OCI-LY1 (cell line): ENCODE measurements at regions not wholly inside any gene's neighbourhood (a gene's known extent, or its start where the extent isn't known, plus 50 kb on each side); places are given as distances from the start of the nearest gene placed in this dataset.

ENCODE experiments used
- H2AFZ ChIP-seq: fragments of 200-600 bp; sonication (generic), shearing (Covaris generic); 2 replicates; pipeline ENCODE4 v1.6.0; 2014; ENCODE audit warnings: antibody characterized with exemption, mild to moderate bottlenecking, low read length
- H3F3A ChIP-seq: fragments of 200-600 bp; sonication (generic), shearing (Covaris generic); 2 replicates; pipeline ENCODE4 v1.6.0; 2014; ENCODE audit warnings: mild to moderate bottlenecking, antibody characterized with exemption, low read length, moderate library complexity; ENCODE audit not compliant: insufficient read depth
- H3K27ac ChIP-seq: fragments of 200-600 bp; sonication (generic); 2 replicates; pipeline ENCODE4 v1.5.1; 2014; ENCODE audit warnings: low read length, mixed run types, mild to moderate bottlenecking, low read depth; ENCODE audit not compliant: poor library complexity, severe bottlenecking
- H3K27me3 ChIP-seq: fragments of 200-600 bp; sonication (generic); 2 replicates; pipeline ENCODE4 v1.6.0; 2014; ENCODE audit warnings: antibody characterized with exemption, mild to moderate bottlenecking, low read length, moderate library complexity; ENCODE audit not compliant: insufficient read depth
- H3K36me3 ChIP-seq: fragments of 200-600 bp; sonication (generic); 2 replicates; pipeline ENCODE4 v1.6.1; 2014; ENCODE audit warnings: mild to moderate bottlenecking, antibody characterized with exemption, low read length, moderate library complexity, mixed read lengths; ENCODE audit not compliant: insufficient read depth
- H3K4me1 ChIP-seq: fragments of 200-600 bp; sonication (generic); 2 replicates; pipeline ENCODE4 v1.5.1; 2014; ENCODE audit warnings: mild to moderate bottlenecking, low read length, moderate library complexity; ENCODE audit not compliant: insufficient read depth, severe bottlenecking
- H3K4me2 ChIP-seq: fragments of 200-600 bp; sonication (generic), shearing (Covaris generic); 2 replicates; pipeline ENCODE4 v1.6.1; 2014; ENCODE audit warnings: low read length
- H3K4me3 ChIP-seq: fragments of 200-600 bp; sonication (generic); 2 replicates; pipeline ENCODE4 v1.5.1; 2014; ENCODE audit warnings: low read length, low read depth, mild to moderate bottlenecking, mixed read lengths; ENCODE audit not compliant: poor library complexity, severe bottlenecking
- H3K79me2 ChIP-seq: fragments of 200-600 bp; shearing (Covaris generic); 2 replicates; pipeline ENCODE4 v1.6.1; 2016; ENCODE audit warnings: mixed run types, low read length, mixed read lengths; ENCODE audit not compliant: insufficient read depth
- H3K9ac ChIP-seq: fragments of 200-600 bp; sonication (generic), shearing (Covaris generic); 2 replicates; pipeline ENCODE4 v1.6.1; 2014; ENCODE audit warnings: mild to moderate bottlenecking, low read length, mixed read lengths
- H3K9me2 ChIP-seq: fragments of 200-600 bp; sonication (generic), shearing (Covaris generic); 2 replicates; pipeline ENCODE4 v1.6.1; 2014; ENCODE audit warnings: low read depth, mild to moderate bottlenecking, low read length, mixed read lengths
- H3K9me3 ChIP-seq: fragments of 200-600 bp; shearing (Covaris generic); 2 replicates; pipeline ENCODE4 v1.6.1; 2014; ENCODE audit warnings: low read length, mixed read lengths
- H4K20me1 ChIP-seq: fragments of 200-600 bp; sonication (generic), shearing (Covaris generic); 2 replicates; pipeline ENCODE4 v1.6.0; 2016; ENCODE audit warnings: mild to moderate bottlenecking, low read length; ENCODE audit not compliant: insufficient read depth
- EZH2 ChIP-seq: fragments of 200-600 bp; sonication (generic), shearing (Covaris generic); IDR thresholded peaks from 2 replicates; pipeline ENCODE4 v1.8.0; 2017; ENCODE audit warnings: borderline replicate concordance, mixed run types, mild to moderate bottlenecking, antibody characterized with exemption, low read length, moderate library complexity, mixed read lengths
- TF ChIP-seq, protein P1 (sequence below): fragments of 200-600 bp; sonication (generic), shearing (Covaris generic); IDR thresholded peaks from 2 replicates; pipeline ENCODE4 v1.5.1; 2017; ENCODE audit warnings: mild to moderate bottlenecking, antibody characterized with exemption, low read length, moderate library complexity, mixed read lengths

GRCh38 chr15:38190501-38190900 lies 62.1 kb upstream of the SPRED1 start:
- TF ChIP-seq EZH2: no peak
- TF ChIP-seq, protein P1, sequence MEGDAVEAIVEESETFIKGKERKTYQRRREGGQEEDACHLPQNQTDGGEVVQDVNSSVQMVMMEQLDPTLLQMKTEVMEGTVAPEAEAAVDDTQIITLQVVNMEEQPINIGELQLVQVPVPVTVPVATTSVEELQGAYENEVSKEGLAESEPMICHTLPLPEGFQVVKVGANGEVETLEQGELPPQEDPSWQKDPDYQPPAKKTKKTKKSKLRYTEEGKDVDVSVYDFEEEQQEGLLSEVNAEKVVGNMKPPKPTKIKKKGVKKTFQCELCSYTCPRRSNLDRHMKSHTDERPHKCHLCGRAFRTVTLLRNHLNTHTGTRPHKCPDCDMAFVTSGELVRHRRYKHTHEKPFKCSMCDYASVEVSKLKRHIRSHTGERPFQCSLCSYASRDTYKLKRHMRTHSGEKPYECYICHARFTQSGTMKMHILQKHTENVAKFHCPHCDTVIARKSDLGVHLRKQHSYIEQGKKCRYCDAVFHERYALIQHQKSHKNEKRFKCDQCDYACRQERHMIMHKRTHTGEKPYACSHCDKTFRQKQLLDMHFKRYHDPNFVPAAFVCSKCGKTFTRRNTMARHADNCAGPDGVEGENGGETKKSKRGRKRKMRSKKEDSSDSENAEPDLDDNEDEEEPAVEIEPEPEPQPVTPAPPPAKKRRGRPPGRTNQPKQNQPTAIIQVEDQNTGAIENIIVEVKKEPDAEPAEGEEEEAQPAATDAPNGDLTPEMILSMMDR: no peak
- H2AFZ ChIP-seq: no peak overlapping the region
- H3K36me3 ChIP-seq: no peaks in the 10 kb centered on the region
- peak overlapping the region; percentile 10; the same call in 1 of the 2 replicates for H3K9ac ChIP-seq
- H3K9me3 ChIP-seq: no peaks in the 10 kb centered on the region
- no peaks in the 10 kb centered on the region for H3K79me2 ChIP-seq
- peaks cover 72% of the 10 kb centered on the region for H3K4me1 ChIP-seq
- no peaks in the 10 kb centered on the region for H3F3A ChIP-seq
- peak overlapping the region; percentile 20 for H3K4me3 ChIP-seq
- H3K4me2 ChIP-seq: peak overlapping the region; percentile 49
- H3K27me3 ChIP-seq: no peaks in the 10 kb centered on the region
- no peaks in the 10 kb centered on the region for H4K20me1 ChIP-seq
- peak overlapping the region; percentile 63 for H3K27ac ChIP-seq
- no peaks in the 10 kb centered on the region for H3K9me2 ChIP-seq

- H3K27me3 ChIP-seq: no peaks in the 10 kb centered on the region
- H3K9ac ChIP-seq: no peak overlapping the region
- H3F3A ChIP-seq: no peaks in the 10 kb centered on the region
- peaks cover 52% of the 10 kb centered on the region for H3K4me1 ChIP-seq
- no peak overlapping the region for H3K4me3 ChIP-seq
- H4K20me1 ChIP-seq: no peaks in the 10 kb centered on the region
- TF ChIP-seq, protein P1: no peak
- TF ChIP-seq EZH2: no peak
- H2AFZ ChIP-seq: no peak overlapping the region
- H3K9me2 ChIP-seq: no peaks in the 10 kb centered on the region
- H3K4me2 ChIP-seq: peak overlapping the region; percentile 13; the same call in 1 of the 2 replicates
- H3K36me3 ChIP-seq: no peaks in the 10 kb centered on the region
- H3K79me2 ChIP-seq: no peaks in the 10 kb centered on the region
- H3K27ac ChIP-seq: peak overlapping the region; percentile 63
- H3K9me3 ChIP-seq: no peaks in the 10 kb centered on the region
These were observed 60.1 kb upstream of the SPRED1 start for GRCh38 chr15:38192496-38192895.

- no peaks in the 10 kb centered on the region for H3F3A ChIP-seq
- H3K4me3 ChIP-seq: no peak overlapping the region
- H3K9me3 ChIP-seq: no peaks in the 10 kb centered on the region
- no peaks in the 10 kb centered on the region for H4K20me1 ChIP-seq
- no peak overlapping the region for H3K27ac ChIP-seq
- H2AFZ ChIP-seq: no peak overlapping the region
- no peaks in the 10 kb centered on the region for H3K27me3 ChIP-seq
- peaks cover 43% of the 10 kb centered on the region for H3K4me1 ChIP-seq
- H3K9ac ChIP-seq: no peak overlapping the region
- H3K36me3 ChIP-seq: no peaks in the 10 kb centered on the region
- H3K4me2 ChIP-seq: no peak overlapping the region
- no peaks in the 10 kb centered on the region for H3K9me2 ChIP-seq
- TF ChIP-seq, protein P1: no peak
- TF ChIP-seq EZH2: no peak
- H3K79me2 ChIP-seq: no peaks in the 10 kb centered on the region
These were observed 59.1 kb upstream of the SPRED1 start for GRCh38 chr15:38193496-38193895.
